ENCODE measurements at regions not wholly inside any gene's neighbourhood (a gene's known extent, or its start where the extent isn't known, plus 50 kb on each side); places are given as distances from the start of the nearest gene placed in this dataset.

DNA sequence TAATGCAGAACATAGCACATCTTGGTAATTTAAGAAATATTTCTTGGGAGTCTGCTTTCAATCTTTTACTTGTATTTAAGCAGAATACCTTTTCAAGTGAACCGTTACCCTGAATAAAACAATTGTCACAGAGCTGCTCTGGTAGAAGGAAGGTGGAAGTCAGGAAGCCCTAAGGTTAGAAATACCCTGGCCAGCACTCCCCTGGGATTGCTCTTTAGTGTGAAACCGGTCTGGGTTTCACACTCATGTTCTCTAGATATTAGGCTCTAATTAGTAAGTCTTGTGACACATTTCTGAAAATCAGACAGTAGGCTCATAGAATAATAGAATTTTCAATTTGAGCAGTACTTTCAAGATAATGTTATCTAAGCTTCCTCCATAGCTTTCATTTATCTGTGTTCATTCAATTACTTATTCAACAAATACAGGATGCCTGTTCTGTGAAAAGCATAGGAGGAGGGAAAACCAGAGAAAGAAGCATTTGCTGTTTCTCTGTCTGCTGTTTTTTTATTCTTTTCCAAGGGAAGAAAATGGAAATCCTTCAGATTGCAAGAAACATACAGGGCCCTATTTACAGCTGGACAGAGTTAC is 825.5 kb downstream of the TLR4 start:
- Histone ChIP-seq H3K4me3 (replicated peaks; ENCODE audit: insufficient read depth, low read length) (no peak overlapping the region), H3K27ac (replicated peaks) (no peak overlapping the region), H3K27me3 (ENCODE audit: insufficient read depth, poor library complexity, severe bottlenecking) (no peaks in the 10 kb centered on the region)
- no peak for DNase-seq (ENCODE audit: low read depth in 1 of 2, low spot score in 1 of 2)
- TF ChIP-seq POLR2AphosphoS5 (IDR thresholded peaks at IDR 0.05; ENCODE audit: low read depth), result no peak
- TF ChIP-seq, protein P1, sequence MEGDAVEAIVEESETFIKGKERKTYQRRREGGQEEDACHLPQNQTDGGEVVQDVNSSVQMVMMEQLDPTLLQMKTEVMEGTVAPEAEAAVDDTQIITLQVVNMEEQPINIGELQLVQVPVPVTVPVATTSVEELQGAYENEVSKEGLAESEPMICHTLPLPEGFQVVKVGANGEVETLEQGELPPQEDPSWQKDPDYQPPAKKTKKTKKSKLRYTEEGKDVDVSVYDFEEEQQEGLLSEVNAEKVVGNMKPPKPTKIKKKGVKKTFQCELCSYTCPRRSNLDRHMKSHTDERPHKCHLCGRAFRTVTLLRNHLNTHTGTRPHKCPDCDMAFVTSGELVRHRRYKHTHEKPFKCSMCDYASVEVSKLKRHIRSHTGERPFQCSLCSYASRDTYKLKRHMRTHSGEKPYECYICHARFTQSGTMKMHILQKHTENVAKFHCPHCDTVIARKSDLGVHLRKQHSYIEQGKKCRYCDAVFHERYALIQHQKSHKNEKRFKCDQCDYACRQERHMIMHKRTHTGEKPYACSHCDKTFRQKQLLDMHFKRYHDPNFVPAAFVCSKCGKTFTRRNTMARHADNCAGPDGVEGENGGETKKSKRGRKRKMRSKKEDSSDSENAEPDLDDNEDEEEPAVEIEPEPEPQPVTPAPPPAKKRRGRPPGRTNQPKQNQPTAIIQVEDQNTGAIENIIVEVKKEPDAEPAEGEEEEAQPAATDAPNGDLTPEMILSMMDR (IDR thresholded peaks at IDR 0.05; ENCODE audit: insufficient read depth, low read length), result no peak
- TF ChIP-seq SPI1 (IDR thresholded peaks at IDR 0.05; ENCODE audit: borderline replicate concordance, low read depth), result no peak
- TF ChIP-seq, protein P2, sequence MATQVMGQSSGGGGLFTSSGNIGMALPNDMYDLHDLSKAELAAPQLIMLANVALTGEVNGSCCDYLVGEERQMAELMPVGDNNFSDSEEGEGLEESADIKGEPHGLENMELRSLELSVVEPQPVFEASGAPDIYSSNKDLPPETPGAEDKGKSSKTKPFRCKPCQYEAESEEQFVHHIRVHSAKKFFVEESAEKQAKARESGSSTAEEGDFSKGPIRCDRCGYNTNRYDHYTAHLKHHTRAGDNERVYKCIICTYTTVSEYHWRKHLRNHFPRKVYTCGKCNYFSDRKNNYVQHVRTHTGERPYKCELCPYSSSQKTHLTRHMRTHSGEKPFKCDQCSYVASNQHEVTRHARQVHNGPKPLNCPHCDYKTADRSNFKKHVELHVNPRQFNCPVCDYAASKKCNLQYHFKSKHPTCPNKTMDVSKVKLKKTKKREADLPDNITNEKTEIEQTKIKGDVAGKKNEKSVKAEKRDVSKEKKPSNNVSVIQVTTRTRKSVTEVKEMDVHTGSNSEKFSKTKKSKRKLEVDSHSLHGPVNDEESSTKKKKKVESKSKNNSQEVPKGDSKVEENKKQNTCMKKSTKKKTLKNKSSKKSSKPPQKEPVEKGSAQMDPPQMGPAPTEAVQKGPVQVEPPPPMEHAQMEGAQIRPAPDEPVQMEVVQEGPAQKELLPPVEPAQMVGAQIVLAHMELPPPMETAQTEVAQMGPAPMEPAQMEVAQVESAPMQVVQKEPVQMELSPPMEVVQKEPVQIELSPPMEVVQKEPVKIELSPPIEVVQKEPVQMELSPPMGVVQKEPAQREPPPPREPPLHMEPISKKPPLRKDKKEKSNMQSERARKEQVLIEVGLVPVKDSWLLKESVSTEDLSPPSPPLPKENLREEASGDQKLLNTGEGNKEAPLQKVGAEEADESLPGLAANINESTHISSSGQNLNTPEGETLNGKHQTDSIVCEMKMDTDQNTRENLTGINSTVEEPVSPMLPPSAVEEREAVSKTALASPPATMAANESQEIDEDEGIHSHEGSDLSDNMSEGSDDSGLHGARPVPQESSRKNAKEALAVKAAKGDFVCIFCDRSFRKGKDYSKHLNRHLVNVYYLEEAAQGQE (IDR thresholded peaks at IDR 0.05; ENCODE audit: insufficient replicate concordance, low read depth), result no peak

- TF ChIP-seq, protein P1 (IDR thresholded peaks at IDR 0.05; ENCODE audit: insufficient read depth, low read length), result no peak
- no peak for TF ChIP-seq POLR2AphosphoS5 (IDR thresholded peaks at IDR 0.05; ENCODE audit: low read depth)
- no peak for TF ChIP-seq SPI1 (IDR thresholded peaks at IDR 0.05; ENCODE audit: borderline replicate concordance, low read depth)
- no peak for TF ChIP-seq GABPA (IDR thresholded peaks at IDR 0.05; ENCODE audit: low read depth)
- TF ChIP-seq, protein P2 (IDR thresholded peaks at IDR 0.05; ENCODE audit: insufficient replicate concordance, low read depth), result no peak
- DNase-seq (ENCODE audit: low read depth in 1 of 2, low spot score in 1 of 2), result no peak
- Histone ChIP-seq H3K4me3 (replicated peaks; ENCODE audit: insufficient read depth, low read length) (no peak overlapping the region), H3K27me3 (ENCODE audit: insufficient read depth, poor library complexity, severe bottlenecking) (no peaks in the 10 kb centered on the region), H3K27ac (replicated peaks) (no peak overlapping the region)
Measured at GRCh38 chr9:118532592-118532991, 828.4 kb downstream of the TLR4 start.

DNA sequence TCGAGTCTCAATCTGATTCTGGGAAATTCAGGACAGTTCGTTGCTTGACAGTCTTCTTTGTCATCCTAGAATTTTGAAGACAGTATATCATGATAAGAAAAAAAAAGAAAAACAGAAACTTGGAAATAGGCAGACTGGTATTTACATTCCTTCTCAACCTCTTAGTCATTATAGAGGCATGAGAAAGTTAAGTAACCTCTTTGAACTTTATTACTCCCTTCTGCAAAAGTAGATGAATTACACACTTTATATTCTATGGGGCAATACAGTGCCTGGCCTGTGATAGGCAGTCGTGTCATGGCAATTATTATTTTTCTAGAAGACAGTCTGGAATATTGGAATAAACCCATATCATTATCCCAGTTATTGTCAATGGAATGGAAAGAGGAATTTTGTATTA is 828.9 kb downstream of the TLR4 start:
- TF ChIP-seq, protein P1 (IDR thresholded peaks at IDR 0.05; ENCODE audit: insufficient read depth, low read length), result no peak
- TF ChIP-seq, protein P2 (IDR thresholded peaks at IDR 0.05; ENCODE audit: insufficient replicate concordance, low read depth), result no peak
- TF ChIP-seq GABPA (IDR thresholded peaks at IDR 0.05; ENCODE audit: low read depth), result no peak
- TF ChIP-seq SPI1 (IDR thresholded peaks at IDR 0.05; ENCODE audit: borderline replicate concordance, low read depth), result no peak
- TF ChIP-seq POLR2AphosphoS5 (IDR thresholded peaks at IDR 0.05; ENCODE audit: low read depth), result no peak
- Histone ChIP-seq H3K27ac (replicated peaks) (no peak overlapping the region), H3K27me3 (ENCODE audit: insufficient read depth, poor library complexity, severe bottlenecking) (no peaks in the 10 kb centered on the region), H3K4me3 (replicated peaks; ENCODE audit: insufficient read depth, low read length) (no peak overlapping the region)
- no peak for DNase-seq (ENCODE audit: low read depth in 1 of 2, low spot score in 1 of 2)

All from HL-60 (cell line).